GM19351 (cell line): ENCODE measurements at regions not wholly inside any gene's neighbourhood (a gene's known extent, or its start where the extent isn't known, plus 50 kb on each side); places are given as distances from the start of the nearest gene placed in this dataset.
"Not testable (repeated sequence)": the region's sequence is repeated elsewhere in the genome, so short reads cannot be mapped to it uniquely, and the experiment has no call there.

Experiments used
- ATAC-seq: cut with Tn5 transposase; IDR thresholded peaks from one replicate; pipeline ENCODE4 v1.9.1; 2021; ENCODE audit warnings: mild to moderate bottlenecking, moderate library complexity; ENCODE audit not compliant: unreplicated experiment

DNA sequence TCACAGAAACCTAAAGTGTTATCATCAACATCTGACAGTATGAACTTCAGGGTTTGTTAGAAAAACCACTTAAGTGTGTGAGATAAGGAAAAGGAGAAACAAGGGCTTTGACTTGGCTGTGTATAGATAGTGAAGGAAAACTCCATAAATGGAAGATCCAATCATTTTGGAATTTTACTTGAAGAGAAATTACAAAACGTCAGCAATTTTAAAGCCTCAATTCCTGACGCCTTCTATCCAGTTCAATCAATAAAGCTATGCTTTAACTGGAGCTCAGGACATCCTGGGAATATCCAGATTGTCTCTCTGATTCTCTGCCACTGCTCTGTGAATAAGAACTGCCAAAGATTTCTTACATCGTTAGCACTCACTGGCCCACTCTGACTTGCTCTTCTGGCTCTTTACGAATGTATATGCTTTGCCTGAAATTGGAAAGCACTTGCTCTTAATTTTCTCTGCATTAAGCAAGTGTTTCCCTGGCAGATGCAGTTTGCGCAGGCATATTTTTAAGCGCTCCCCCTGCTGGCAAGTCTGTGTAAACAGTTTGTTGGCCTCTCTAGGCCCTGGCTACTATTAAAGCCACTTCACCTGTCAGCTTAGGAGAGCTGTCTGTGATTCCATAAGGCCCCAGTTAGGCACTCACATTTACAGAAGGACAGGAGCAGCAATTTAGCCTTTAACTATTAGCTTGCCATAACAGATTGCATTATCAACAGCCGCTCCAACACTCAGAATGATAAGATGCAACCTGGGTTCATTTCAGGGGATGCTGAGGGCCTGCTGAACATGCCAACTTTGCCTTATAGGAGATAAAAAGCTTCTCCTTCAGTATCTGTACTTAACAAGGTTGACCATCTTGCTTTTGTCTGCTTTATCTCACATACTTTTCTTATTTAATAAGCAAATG, 251.4 kb upstream of the DDX53 start:
- peak; percentile 96 for ATAC-seq

DNA sequence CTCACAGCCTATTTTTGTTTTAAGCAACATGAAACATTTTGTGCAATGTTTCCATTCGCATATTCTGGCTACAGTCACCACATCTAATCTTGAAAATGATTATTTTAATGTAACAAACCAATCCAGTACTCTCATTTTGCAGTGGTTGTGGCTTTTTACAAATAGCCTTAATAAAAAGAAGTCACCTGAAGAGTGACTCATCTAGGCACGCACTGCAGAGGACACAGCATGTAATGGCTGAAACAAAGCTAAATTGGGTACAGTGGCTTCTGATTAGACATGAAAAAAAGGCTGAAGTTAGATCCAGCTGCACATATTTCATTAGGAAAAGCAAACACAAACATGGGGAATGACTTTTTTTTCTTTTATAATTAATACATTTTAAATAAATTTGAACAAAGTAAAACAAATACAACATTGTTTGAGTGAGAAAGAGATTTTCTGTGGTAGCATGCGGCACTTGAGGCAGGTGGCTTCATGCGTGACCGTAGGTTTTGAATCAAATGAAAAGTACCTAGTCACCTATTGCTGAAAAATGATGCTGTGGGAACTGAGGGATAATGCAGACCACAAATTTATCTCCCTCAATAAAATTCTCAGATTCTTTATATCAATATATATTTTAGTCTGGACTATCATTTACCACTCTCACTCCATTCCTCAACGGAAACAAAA, 240.8 kb upstream of the DDX53 start:
- ATAC-seq, result peak; percentile 93

DNA sequence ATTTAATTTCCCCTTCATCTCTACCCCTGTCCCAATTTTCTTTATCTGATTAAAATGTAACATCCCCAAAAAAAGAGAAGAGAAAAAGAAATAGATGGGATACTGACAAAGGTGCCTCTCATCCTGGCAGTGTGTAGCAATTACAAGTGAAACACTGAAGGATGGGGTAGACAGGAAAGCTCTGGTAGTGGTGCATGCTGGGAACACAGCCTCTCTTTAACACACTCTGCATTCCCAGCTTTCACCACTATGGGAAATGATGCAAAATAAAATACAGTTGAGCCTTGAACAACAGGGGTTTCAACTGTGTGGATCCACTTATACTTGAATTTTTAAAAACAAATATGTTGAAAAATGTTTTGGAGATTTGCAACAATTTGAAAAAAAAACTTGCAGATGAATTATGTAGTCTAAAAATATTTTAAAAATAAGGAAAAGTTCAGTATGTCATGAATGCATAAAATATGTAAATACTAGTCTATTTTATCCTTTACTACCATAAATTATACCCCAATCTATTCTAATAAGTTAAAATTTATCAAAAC, 239.2 kb upstream of the DDX53 start:
- ATAC-seq, result no peak

DNA sequence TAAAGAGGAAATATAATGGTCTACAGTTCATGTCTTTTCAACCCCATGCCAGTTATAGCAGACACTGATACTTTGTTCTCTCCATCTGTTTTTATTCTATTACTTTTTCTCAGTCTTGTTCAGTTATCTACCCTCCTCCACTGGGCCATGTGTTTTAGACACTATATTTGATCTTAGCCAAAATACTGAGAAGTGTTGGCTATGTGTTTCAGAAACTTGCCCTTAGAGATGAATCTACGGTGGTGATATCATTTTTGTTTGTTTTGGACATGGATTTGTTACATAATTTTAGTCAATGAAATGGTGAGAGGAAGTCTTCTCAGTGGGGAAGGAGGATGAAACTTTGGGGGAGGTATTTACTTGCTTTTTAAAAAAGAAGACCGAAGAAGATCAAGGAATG, 211.5 kb upstream of the DDX53 start:
- ATAC-seq, result no peak

DNA sequence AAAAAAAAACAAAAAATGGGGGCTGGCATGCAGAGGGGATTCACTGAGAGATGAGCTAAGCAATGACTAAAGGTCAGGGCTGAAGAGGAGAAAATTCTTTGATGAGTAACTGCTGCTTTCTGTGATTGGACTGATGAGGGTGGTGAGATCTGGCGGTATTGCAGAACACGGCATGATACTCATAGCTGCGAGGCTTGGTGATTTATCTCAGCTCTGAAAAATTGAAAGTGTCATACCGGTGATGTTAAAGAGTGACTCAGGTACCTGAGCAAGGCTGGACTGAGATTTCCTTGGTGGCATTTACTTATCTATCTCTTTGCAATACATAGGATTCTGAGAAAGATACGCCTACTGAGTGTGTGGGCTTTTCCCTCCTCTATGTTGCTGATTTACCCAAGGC, 204.1 kb upstream of the DDX53 start:
- no peak for ATAC-seq

DNA sequence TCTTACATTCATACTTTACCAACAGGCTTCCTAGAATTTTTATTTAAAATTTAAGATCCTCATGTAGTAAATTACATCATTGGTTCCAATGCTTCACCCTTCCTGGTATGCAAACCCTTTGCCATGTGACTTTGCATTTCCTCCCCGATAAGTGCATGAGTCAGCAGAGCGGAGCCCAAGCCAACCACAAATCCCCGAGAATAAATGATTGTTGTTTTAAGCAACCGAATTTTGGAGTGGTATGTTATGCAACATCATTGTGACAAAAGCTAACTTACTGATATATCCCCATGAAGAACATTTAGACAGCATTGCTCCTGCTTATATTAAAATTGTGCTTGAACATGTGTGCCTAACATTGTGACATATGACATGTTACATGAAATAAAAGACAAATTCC, 199.4 kb upstream of the DDX53 start:
- ATAC-seq, result no peak

DNA sequence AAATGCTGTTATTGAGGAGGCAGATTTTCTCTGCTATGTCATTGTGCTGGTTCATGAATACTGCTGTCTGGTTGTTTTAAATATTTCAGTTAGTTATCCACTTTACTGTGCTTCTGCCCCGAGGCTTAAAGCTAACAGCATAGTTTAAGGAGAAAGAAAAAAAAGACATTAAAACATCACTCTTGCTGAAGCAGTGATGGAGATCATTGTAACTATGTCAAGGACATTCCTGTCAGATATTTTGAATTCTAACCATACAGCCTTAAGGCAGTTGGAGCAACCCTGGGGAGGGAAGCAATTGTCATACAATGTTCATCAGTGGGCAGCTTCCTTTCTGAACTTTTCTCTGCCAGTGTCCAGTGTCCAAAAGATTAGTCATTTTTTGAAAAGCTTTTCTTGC, 199.0 kb upstream of the DDX53 start:
- ATAC-seq, result no peak

DNA sequence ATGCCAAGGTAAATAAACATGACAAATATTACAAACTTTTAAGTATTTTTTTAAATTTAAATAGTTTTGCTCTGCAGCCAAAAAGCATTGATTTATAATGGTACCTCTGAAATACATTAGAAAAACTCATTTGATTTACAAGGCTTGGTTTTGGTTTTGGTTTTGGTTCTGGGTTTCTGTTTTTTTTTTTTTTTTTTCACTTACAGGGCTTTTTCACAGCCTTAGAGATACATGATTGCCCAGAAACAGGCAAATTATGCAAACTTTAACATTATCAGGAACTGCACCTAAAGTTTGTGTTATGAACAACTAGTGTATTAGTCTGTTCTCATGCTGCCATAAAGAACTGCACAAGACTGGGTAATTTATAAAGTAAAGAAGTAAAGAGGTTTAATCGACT, 196.4 kb upstream of the DDX53 start:
- ATAC-seq, result peak; percentile 67

DNA sequence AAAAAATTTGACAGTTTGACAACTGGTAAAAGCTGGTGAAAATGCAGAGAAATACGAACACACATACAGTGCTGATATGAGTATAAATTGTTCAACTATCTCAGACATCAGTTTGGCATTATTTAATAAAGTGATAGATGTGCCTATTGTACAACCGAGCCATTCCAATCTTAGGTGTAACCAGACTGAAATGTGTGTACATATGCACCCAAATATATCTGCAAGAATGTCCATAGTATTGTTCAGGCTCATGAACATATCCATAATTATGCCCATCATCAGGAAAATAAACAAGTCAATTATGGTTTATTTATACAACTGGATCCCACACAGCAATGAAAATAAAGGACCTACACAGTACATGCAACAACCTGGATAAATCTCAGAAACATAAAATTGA, 188.9 kb upstream of the DDX53 start:
- ATAC-seq, result no peak

DNA sequence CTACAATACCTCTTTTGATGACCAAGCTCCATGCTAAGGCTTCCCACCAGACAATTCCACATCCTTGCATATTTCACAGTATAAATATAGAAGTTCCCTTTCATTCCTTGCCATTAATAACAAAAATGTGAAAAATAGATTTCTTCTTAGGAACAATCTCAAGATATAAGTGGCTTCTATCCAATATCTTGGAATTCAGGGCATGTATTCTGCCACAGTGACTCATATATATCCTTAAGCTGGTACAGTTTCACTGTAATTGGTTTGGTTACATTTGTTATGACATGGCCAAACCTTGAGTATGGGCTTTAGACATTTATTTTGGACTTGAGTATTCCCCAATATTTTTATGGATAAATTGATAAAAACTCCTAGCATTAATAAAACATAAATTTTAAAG, 181.7 kb upstream of the DDX53 start:
- no peak for ATAC-seq

DNA sequence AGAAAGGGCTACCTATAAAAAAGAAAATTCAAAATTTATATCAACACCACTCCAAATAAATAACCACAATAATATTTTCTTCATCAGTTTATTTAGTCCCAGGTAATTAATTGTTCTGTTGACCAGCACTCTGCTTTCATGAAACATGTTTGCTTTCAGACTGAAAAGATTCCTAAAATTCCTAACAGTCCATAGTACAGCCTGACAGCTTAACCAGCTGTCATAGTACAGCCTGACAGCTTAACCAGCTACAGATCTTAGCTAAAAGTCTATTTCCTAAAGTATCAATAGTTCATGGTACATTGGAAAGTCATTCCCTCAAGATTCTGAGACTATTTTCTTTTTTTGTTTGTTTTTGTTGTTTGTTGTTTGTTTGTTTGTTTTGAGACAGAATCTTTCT, 144.1 kb upstream of the DDX53 start:
- no peak for ATAC-seq

DNA sequence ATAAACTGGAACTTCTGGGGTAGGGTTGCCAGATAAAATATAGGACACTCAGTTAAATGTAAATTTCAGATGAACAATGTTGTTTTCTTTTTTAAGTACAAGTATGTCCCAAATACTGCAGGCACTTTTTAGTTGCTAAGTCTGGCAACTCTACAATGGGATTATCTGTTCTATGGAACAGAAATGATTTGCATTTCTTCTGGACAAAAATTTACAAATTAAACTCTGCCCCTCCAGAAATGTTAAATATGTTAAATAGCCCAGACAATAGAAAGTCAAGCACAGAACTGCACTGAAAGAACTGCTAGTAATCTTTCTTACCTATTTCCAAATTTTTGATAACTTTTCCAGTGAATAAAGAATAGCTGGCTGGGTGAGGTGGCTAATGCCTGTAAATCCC, 140.1 kb upstream of the DDX53 start:
- no peak for ATAC-seq

DNA sequence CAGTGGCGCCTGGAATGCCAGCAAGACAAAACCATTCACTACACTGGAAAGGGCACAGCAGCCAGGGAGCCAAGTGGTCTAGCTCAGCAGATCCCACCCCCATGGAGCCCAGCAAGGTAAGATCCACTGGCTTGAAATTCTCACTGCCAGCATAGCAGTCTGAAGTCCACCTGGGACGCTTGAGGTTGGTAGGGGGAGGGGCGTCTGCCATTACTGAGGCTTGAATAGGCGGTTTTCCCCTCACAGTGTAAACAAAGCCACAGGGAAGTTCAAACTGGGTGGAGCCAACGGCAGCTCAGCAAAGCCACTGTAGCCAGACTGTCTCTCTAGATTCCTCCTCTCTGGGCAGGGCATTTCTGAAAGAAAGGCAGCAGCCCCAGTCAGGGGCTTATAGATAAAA, 133.0 kb upstream of the DDX53 start:
- not testable (repeated sequence) for ATAC-seq

DNA sequence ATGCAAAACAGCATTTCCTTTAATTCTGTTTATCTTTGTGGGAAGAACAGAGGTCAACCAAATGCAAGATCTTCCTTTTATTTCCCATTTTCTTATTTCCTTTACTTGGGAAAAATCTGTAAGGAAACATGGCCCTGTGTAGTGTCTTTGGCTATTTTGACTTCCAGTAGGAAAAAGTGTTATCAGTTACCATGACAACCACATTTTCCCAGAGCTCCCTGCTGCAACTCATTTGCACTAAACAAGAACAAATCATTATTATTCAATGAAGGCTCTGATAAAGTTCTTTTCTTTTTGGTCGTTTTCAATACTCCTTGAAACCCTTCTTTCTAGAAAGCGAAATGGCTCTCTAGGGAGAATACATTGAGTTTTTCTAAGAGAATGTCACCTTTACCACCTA, 117.2 kb upstream of the DDX53 start:
- ATAC-seq, result no peak

DNA sequence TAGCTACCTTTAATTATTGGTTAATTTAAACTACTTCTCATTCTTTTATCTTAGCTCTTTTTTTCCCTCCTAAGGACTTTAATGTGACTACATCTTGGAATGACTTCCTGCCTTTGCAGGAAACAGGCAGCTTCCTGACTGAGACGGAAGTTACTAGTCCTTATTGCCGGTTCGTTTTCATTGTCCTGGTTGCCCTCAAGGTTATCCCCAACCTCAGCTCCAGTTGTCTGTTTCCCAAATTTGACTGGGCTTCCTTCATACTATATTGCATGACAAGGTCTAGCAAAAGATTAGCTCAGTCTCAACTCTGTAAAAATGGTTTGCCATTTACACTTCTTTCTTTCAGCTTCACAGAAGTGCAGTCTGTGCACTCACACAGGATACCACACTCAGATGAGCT, 109.9 kb upstream of the DDX53 start:
- no peak for ATAC-seq

DNA sequence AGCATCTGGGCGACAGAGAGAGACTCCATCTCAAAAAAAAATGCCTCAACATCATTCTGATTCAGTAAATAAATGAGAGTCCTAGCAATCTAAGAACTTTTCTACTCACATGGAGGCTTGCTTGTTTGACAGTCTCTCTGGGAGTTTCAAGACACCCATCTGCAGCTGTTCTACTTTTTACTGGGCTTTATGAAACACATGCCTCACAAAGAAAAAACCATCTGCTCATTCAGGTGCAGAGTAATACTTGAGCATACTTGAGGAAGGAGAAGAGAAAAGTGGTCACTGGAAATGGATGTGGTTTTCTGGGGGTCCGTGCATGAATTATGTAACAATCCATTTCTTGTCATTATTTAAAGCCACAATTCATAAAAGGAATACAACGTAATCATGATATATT, 87.1 kb upstream of the DDX53 start:
- no peak for ATAC-seq

DNA sequence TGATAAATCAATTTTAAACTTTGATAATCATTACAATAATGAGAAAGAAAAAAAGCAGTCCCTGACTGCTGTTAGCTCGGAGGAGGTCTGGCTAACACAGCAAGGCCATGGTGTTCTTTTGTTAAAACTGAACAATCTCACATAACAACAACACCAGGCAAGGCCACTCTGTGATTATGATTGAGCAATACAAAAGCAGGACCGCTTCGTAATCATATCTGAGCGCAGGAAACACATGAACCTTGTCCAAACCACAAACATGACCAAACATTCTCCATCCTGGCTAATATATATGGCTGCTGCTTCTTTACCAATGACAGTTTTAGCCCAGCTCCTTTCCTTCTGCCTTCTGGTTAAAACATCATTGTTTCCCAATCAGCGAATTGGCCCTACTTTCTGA, 76.8 kb upstream of the DDX53 start:
- no peak for ATAC-seq

DNA sequence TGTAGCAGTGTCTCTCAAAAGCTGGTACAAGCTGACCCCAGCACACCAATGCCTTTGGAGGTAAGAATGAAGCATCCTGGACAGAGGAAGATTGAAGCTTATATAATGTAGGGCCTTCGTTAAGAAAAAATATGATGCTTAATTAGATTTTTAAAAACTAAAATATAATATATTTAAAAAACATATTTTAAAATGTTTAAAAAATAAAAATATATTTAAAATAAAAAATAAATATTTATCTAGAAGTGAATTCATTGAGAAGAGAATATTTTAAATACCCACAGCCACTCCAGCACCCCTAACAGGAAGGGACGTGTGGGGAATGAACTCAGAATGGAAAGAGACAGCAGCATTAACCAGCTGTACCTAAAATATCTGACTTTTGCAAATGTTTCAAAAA, 65.1 kb upstream of the DDX53 start:
- no peak for ATAC-seq

DNA sequence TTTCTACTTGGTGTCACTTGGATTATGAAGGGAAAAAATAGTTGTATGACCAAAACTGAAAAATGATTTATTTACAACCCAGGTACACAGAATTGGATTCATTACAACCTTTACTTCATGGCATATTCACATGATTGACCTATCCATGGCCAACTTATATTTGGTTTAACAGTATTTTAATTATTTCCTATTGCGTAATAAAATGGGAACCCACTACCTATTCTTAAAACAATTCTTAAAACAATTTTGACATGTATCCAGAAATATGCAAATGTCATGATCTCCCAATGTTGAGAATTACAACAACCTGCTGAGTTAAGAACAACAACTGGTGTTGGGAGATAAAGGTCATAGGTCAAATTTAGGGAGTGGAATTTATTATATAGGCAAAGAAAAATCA, 54.8 kb upstream of the DDX53 start:
- no peak for ATAC-seq
